ENCODE measurements at regions not wholly inside any gene's neighbourhood (a gene's known extent, or its start where the extent isn't known, plus 50 kb on each side); places are given as distances from the start of the nearest gene placed in this dataset.

GRCh38 chr14:97061714-97062113, 264.5 kb downstream of the VRK1 start:
- no peaks in the 10 kb centered on the region for H3K27me3 ChIP-seq (ENCODE audit: control insufficient read depth in 2 of 2, insufficient read depth in 2 of 2, low read length in 2 of 2)
- no peak overlapping the region for H3K4me2 ChIP-seq (ENCODE audit: insufficient read depth, low read length)
- H2AFZ ChIP-seq (ENCODE audit: low read depth, low read length): no peak overlapping the region
- dilution Hi-C loops (cut with MboI; ENCODE audit: extremely low pct_ligation_motif_present, low sequenced_read_pairs): no loop called here
- ChIA-PET POLR2A (no interaction called here), CTCF (no interaction called here)
- no peaks in the 10 kb centered on the region for H3K79me2 ChIP-seq (ENCODE audit: control insufficient read depth, insufficient read depth, low read length)
- no peaks in the 10 kb centered on the region for H3K36me3 ChIP-seq (ENCODE audit: control insufficient read depth in 2 of 2, extremely low read depth in 1 of 2, insufficient read depth in 2 of 2, low read length in 2 of 2)
- DNase-seq (ENCODE audit: low read depth, low spot score): no peak
- H3K9me3 ChIP-seq (replicated peaks; ENCODE audit: control insufficient read depth, insufficient read depth, low read length): peaks cover 14% of the 10 kb centered on the region
- H3K9me1 ChIP-seq (replicated peaks; ENCODE audit: control insufficient read depth, extremely low read depth, insufficient read depth, low read length): no peaks in the 10 kb centered on the region
- no peaks in the 10 kb centered on the region for H3K4me1 ChIP-seq (ENCODE audit: control insufficient read depth, extremely low read depth, insufficient read depth, low read length)
- no peaks in the 10 kb centered on the region for H4K20me1 ChIP-seq (replicated peaks; ENCODE audit: control insufficient read depth, extremely low read depth, insufficient read depth, low read length)
- intact Hi-C loops (cut with micrococcal nuclease): no loop called here
- TF ChIP-seq GATA2 (IDR thresholded peaks at IDR 0.05; ENCODE audit: insufficient read depth, insufficient read length, low read depth, low read length) (no peak), MAX (IDR thresholded peaks at IDR 0.05; ENCODE audit: insufficient read depth, insufficient read length) (no peak), EZH2 (IDR thresholded peaks at IDR 0.05; ENCODE audit: borderline replicate concordance, low read depth, low read length, severe bottlenecking) (no peak), POLR2AphosphoS5 (IDR thresholded peaks at IDR 0.05; ENCODE audit: insufficient read depth, low read depth, low read length) (no peak), JUN (IDR thresholded peaks at IDR 0.05; ENCODE audit: borderline replicate concordance, insufficient read depth, insufficient read length, low read depth) (no peak), FOS (IDR thresholded peaks at IDR 0.05; ENCODE audit: borderline replicate concordance, insufficient read depth, low read length) (no peak), POLR2A (IDR thresholded peaks at IDR 0.05; ENCODE audit: low read depth, low read length) (no peak), MYC (IDR thresholded peaks at IDR 0.05; ENCODE audit: low read depth, low read length) (no peak), CTCF (IDR thresholded peaks at IDR 0.05; ENCODE audit: extremely low read depth in 1 of 2, insufficient read depth in 1 of 2, low read depth in 1 of 2, low read length in 2 of 2) (no peak)
- no peak overlapping the region for H3K9ac ChIP-seq (replicated peaks; ENCODE audit: extremely low read depth, insufficient read depth, low read length)
- FAIRE-seq: no peak
- no peak overlapping the region for H3K27ac ChIP-seq (ENCODE audit: insufficient read depth, low read depth, low read length)
- H3K4me3 ChIP-seq (replicated peaks in 1 of 3; ENCODE audit: insufficient read depth in 1 of 3, low read depth in 1 of 3, low read length in 3 of 3): no peak overlapping the region
- BruUV-seq (replicated peaks): no TSS peak
